Inflammatory macrophage (primary cell): ENCODE measurements at regions not wholly inside any gene's neighbourhood (a gene's known extent, or its start where the extent isn't known, plus 50 kb on each side); places are given as distances from the start of the nearest gene placed in this dataset.

Source experiments
- DNase-seq, 2 donors: peaks; one replicate each; pipeline ENCODE4 v3.0.0-alpha.2; 2020 to 2022

- DNase-seq = no peak
Observed at GRCh38 chr2:23323198-23323916, 61.6 kb upstream of the KLHL29 start.

GRCh38 chr2:23323917-23324680 lies 60.9 kb upstream of the KLHL29 start:
- no peak for DNase-seq

GRCh38 chr2:23326330-23326729 lies 58.6 kb upstream of the KLHL29 start:
- no peak for DNase-seq

- DNase-seq = no peak
Observed at GRCh38 chr2:23327416-23327815, 57.6 kb upstream of the KLHL29 start.

GRCh38 chr2:23327887-23328286 lies 57.1 kb upstream of the KLHL29 start:
- no peak for DNase-seq

- no peak for DNase-seq
Observed at GRCh38 chr2:23330214-23330613, 54.8 kb upstream of the KLHL29 start.
